ENCODE measurements at regions not wholly inside any gene's neighbourhood (a gene's known extent, or its start where the extent isn't known, plus 50 kb on each side); places are given as distances from the start of the nearest gene placed in this dataset.
"Not testable (repeated sequence)": the region's sequence is repeated elsewhere in the genome, so short reads cannot be mapped to it uniquely, and the experiment has no call there.

DNA sequence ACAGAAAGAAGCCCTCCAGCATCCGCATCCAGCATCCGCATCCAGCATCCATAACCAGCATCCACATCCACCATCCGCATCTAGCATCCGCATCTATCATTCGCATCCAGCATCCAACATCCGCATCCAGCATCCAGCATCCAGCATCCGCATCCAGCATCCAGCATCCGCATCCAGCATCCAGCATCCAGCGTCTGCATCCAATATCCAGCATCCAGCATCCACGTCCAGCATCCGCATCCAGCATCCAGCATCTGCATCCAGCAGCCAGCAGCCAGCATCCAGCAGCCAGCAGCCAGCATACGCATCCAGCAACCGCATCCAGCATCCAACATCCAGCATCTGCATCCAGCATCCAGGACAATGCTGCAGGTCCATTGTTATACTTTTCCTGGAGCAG, 671.0 kb upstream of the C16orf82 start:
- DNase-seq = no peak

GRCh38 chr16:26396511-26397235, 670.1 kb upstream of the C16orf82 start:
- DNase-seq = no peak

GRCh38 chr16:26413780-26414179, 652.9 kb upstream of the C16orf82 start:
- no peak for DNase-seq

DNA sequence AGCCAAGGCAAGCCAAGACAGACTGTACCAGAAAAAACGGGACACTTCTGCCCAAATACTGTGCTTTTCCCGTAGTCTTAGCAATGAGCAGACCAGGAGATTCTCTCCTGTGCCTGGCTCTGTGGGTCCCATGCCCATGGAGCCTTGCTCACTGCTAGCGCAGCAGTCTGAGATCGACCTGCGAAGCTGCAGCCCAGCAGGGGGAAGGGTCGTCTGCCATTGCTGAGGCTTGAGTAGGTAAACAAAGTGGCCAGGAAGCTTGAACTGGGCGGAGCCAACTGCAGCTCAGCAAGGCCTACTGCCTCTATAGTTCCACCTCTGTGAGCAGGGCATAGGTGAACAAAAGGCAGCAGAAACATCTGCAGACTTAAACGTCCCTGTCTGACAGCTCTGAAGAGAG, 647.3 kb upstream of the C16orf82 start:
- not testable (repeated sequence) for DNase-seq

DNA sequence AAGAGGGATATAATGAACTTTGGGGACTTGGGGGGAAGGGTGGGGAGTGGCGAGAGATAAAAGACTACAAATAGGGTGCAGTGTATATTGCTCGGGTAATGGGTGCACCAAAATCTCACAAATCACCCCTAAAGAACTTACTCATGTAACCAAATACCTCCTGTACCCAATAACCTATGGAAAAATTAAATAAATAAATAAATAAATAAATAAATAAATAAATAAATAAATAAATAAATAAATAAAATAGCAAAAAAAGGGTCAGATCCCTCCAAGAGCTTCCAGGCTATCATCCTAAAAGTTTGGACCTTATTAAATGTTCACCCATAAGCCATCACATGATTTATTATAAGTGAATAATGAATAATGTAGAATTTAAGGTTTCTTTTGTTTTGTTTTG, 636.1 kb upstream of the C16orf82 start:
- no peak for DNase-seq

- DNase-seq = no peak
Measured at GRCh38 chr16:26433807-26434206, 632.9 kb upstream of the C16orf82 start.

GRCh38 chr16:26441178-26441577, 625.5 kb upstream of the C16orf82 start:
- no peak for DNase-seq

GRCh38 chr16:26442321-26442720, 624.4 kb upstream of the C16orf82 start:
- DNase-seq = no peak

- DNase-seq = no peak
Measured at GRCh38 chr16:26447570-26447969, 619.2 kb upstream of the C16orf82 start.

DNA sequence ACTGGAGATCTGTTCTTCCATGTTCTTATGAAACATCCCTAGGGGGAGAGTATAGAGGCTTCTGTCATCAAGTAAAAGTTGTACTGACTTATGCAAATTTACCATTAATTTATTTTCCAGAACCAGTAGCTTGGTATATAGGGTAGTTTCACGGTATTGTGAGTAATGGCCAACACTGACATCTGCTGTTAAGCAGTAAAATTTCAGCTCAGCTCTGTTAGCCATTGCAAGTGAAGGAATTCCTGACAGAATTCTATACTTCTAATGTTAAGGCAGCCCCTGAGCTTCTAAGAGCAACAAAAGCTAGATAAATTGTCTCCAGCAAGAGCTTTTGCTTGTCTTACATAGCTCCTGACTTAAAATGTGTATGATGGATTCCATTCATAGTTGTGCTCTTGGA, 613.5 kb upstream of the C16orf82 start:
- DNase-seq = no peak

DNA sequence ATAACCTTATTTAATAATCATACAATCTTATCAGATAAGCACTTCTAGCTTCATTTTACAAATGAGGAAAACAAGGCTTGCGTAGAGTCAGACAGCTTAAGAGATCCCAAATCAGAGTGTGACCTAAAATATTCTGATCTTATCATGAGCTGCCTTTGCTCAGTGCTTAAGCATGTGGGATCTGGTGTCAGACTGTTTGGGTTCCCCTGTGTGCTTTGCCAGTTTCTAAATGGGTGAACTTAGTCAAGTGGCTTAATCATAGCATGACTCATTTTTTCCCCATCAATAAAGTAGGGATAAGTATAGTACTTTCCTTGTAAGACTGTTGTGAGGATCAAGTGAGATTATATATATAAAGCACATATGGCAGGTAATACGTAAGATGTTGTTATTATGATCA, 612.6 kb upstream of the C16orf82 start:
- DNase-seq = no peak

DNA sequence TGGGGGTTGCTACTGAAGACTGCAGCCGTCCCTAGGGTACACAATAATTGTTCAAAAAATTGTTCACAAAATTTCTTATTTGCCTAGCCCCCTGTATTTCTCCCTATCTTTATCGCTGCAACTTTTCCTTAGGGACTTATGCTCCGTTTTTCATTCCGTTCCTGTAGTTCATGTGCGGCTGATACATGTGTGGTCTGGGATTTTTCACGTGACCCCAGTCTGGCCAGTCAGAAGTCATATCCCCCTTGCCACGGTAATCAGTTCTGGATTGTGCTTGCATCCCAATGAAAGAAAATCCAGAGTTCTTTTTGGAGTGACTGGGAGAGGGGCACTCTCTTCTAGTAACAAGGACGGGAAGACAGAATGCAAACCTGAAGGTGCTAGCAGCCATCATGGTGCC, 610.7 kb upstream of the C16orf82 start:
- DNase-seq = no peak

- DNase-seq = no peak
Measured at GRCh38 chr16:26457095-26457494, 609.6 kb upstream of the C16orf82 start.

- no peak for DNase-seq
Measured at GRCh38 chr16:26457882-26458281, 608.8 kb upstream of the C16orf82 start.

- DNase-seq = no peak
Measured at GRCh38 chr16:26464576-26465266, 602.0 kb upstream of the C16orf82 start.

DNA sequence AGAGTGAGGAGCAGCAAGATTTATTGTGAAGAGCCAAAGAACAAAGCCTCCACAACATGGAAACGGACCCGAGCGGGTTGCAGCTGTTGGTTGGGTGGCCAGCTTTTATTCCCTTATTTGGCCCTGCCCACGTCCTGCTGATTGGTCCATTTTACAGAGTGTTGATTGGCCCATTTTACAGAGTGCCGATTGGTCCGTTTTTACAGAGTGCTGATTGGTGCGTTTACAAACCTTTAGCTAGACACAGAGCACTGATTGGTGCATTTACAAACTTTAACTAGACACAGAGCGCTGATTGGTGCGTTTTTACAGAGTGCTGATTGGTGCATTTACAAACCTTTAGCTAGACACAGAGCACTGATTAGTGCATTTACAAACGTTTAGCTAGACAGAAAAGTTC, 592.3 kb upstream of the C16orf82 start:
- not testable (repeated sequence) for DNase-seq

DNA sequence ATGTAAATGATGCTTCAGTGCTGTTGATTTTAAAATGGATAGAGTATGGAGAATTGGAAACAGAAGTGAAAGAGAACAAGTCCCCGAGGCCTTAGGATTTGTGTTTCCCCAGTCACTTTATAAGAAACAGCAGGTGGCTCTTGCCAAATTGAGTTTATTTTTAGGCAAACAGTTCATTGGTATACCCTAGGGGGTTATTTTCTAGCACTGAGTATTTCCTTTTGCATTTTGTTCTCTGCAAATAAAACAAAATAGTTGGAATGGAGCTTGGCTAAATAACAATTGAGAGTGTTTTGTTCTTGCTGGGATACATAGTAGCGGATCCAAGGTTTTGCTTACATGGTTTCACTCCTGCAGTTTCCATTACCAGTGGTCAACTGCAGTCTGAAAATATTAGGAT, 591.1 kb upstream of the C16orf82 start:
- no peak for DNase-seq

DNA sequence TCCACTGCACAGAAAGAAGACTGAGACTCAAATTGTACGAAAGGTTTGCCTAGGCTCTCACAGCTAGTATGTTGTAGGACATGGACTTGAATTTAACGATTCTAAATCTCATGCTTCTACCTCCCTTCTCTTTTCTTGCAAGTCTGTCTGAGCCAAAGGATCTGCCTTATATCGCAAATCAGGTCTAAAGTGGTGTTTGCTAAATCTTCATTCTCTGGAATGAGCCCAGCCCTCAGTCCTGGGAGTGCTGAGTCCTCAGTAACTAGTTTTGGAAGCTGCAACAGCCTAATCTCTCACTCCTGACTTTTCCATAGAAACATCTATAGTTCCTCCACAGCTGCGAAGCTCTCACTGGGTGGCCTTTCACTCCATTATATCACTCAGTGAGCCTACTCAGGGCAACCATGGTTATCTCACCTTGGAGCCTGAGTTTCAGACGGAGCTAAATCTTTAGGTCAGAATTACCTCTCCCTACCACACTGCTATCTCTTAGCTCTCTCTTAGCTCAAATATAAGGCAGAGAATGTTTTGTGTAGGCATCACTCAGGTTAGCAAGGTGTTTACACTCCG, 575.5 kb upstream of the C16orf82 start:
- DNase-seq = no peak

- no peak for DNase-seq
Measured at GRCh38 chr16:26491962-26492361, 574.8 kb upstream of the C16orf82 start.

- no peak for DNase-seq
Measured at GRCh38 chr16:26493751-26494150, 573.0 kb upstream of the C16orf82 start.

DNA sequence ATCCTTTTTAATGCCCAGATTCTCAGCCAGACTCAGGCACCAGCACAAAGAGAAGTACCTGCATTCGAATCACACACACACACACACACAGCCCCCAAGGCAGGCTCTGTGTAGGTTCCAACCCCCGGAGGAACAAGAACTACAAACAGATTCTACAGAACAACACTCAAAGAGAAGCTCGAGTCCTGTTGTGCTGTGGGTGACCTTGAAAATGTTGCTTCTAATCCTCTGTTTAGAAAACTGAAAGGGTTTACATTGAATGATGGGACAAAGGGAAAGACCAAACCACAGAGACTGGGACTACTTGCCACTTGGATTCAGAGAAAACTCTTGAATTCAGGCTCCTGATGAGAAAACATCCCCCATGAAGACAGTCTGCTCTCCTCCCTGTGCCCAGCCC, 568.8 kb upstream of the C16orf82 start:
- DNase-seq = no peak

- DNase-seq = no peak
Measured at GRCh38 chr16:26500326-26500725, 566.4 kb upstream of the C16orf82 start.

DNA sequence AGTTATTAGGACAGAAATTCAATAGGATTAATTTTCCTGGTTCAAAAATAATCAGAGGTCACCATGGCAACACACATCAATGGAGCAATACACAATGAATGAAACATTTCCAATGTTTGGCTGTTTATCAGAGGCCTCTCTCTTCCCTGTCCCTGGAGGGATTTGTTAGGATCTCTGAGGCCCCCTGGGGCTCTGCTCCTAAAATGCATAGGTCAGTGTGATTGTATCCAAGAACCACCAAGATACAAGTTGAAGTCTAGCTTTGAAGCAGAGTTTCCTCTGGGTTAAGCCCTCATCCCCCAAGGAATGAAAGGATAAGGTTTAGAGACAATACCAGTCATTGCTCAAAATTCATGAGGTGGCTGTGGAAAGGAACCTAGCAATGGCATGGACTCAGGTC, 561.2 kb upstream of the C16orf82 start:
- no peak for DNase-seq

DNA sequence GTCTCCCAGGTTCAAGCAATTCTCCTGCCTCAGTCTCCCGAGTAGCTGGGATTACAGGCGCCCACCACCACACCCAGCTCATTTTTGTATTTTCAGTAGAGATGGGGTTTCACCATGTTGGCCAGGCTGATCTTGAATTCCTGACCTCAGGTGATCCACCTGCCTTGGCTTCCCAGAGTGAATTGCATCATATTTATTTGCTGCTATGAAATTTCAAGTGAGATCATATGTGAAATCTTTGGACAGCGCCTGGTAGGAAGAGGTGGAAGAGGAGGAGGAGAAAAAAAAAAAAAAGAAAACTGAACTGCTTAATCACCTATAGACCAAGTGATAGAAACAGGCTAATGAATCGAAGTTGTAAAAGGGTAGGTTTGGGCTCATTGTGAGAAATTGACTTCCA, 557.8 kb upstream of the C16orf82 start:
- DNase-seq = not testable (repeated sequence)

Data from inflammatory macrophage treated with lipopolysaccharide for 4 hours (primary cell).